Karpas-422 (cell line): ENCODE measurements at regions not wholly inside any gene's neighbourhood (a gene's known extent, or its start where the extent isn't known, plus 50 kb on each side); places are given as distances from the start of the nearest gene placed in this dataset.

ENCODE experiments used
- DNase-seq: peaks from one replicate; pipeline ENCODE4 v3.0.0-alpha.2; 2015
- H2AFZ ChIP-seq: fragments of 200-600 bp; sonication (generic); 2 replicates; pipeline ENCODE4 v1.6.1; 2014; ENCODE audit warnings: antibody characterized with exemption, low read length, mixed read lengths
- H3K27ac ChIP-seq: fragments of 200-600 bp; sonication (generic); 2 replicates; pipeline ENCODE4 v1.5.1; 2014; ENCODE audit warnings: mild to moderate bottlenecking, low read length, moderate library complexity
- H3K27me3 ChIP-seq: fragments of 200-600 bp; sonication (generic); 2 replicates; pipeline ENCODE4 v1.6.1; 2014; ENCODE audit warnings: low read length, mixed read lengths
- H3K36me3 ChIP-seq: fragments of 200-600 bp; sonication (generic); 2 replicates; pipeline ENCODE4 v1.6.1; 2014; ENCODE audit warnings: low read length, mixed read lengths; ENCODE audit not compliant: insufficient read depth
- H3K4me1 ChIP-seq: fragments of 200-600 bp; sonication (generic); 2 replicates; pipeline ENCODE4 v1.6.1; 2014; ENCODE audit warnings: mild to moderate bottlenecking, low read length, mixed read lengths
- H3K4me2 ChIP-seq: fragments of 200-600 bp; sonication (generic); 2 replicates; pipeline ENCODE4 v1.6.1; 2014; ENCODE audit warnings: low read length, low read depth, mild to moderate bottlenecking; ENCODE audit not compliant: poor library complexity, severe bottlenecking
- H3K4me3 ChIP-seq: fragments of 200-600 bp; sonication (generic); 2 replicates; pipeline ENCODE4 v1.5.1; 2014; ENCODE audit warnings: mild to moderate bottlenecking, antibody characterized with exemption, low read length, mixed read lengths
- H3K79me2 ChIP-seq: fragments of 200-600 bp; sonication (generic); 2 replicates; pipeline ENCODE4 v1.6.1; 2014; ENCODE audit warnings: mild to moderate bottlenecking, low read length, mixed read lengths
- H3K9ac ChIP-seq: fragments of 200-600 bp; sonication (generic); 2 replicates; pipeline ENCODE4 v1.6.0; 2014; ENCODE audit warnings: low read length
- H3K9me2 ChIP-seq: fragments of 200-600 bp; sonication (generic), shearing (Covaris generic); replicated peaks from 2 replicates; pipeline ENCODE4 v1.6.0; 2014; ENCODE audit warnings: mild to moderate bottlenecking, low read length, moderate library complexity; ENCODE audit not compliant: insufficient read depth
- H3K9me3 ChIP-seq: fragments of 300-700, 200-600 bp; sonication (generic); 2 replicates; pipeline ENCODE4 v1.6.1; 2014; ENCODE audit warnings: low read length, mixed read lengths
- H4K20me1 ChIP-seq: fragments of 200-600 bp; sonication (generic); 2 replicates; pipeline ENCODE4 v1.6.1; 2014; ENCODE audit warnings: mild to moderate bottlenecking, antibody characterized with exemption, low read length, low read depth; ENCODE audit not compliant: insufficient read depth

GRCh38 chr3:16114429-16114828 is 60.1 kb upstream of the GALNT15 start:
- no peaks in the 10 kb centered on the region for H3K36me3 ChIP-seq
- no peaks in the 10 kb centered on the region for H3K4me1 ChIP-seq
- H3K4me3 ChIP-seq, result no peak overlapping the region
- H3K9ac ChIP-seq, result no peak overlapping the region
- peaks cover 4% of the 10 kb centered on the region; the same call in 1 of the 2 replicates for H3K27me3 ChIP-seq
- no peak overlapping the region for H2AFZ ChIP-seq
- no peaks in the 10 kb centered on the region for H3K9me3 ChIP-seq
- DNase-seq, result no peak
- no peaks in the 10 kb centered on the region for H3K79me2 ChIP-seq
- no peaks in the 10 kb centered on the region for H3K9me2 ChIP-seq
- no peaks in the 10 kb centered on the region for H4K20me1 ChIP-seq
- no peak overlapping the region for H3K27ac ChIP-seq
- H3K4me2 ChIP-seq, result no peak overlapping the region

GRCh38 chr3:16114930-16115329 is 59.5 kb upstream of the GALNT15 start:
- H3K27ac ChIP-seq, result no peak overlapping the region
- no peaks in the 10 kb centered on the region for H3K79me2 ChIP-seq
- H3K9me2 ChIP-seq, result no peaks in the 10 kb centered on the region
- no peaks in the 10 kb centered on the region for H3K9me3 ChIP-seq
- H3K27me3 ChIP-seq, result peaks cover 4% of the 10 kb centered on the region; the same call in 1 of the 2 replicates
- H3K4me1 ChIP-seq, result no peaks in the 10 kb centered on the region
- no peak for DNase-seq
- no peak overlapping the region for H3K9ac ChIP-seq
- H2AFZ ChIP-seq, result no peak overlapping the region
- no peak overlapping the region for H3K4me3 ChIP-seq
- H4K20me1 ChIP-seq, result no peaks in the 10 kb centered on the region
- no peaks in the 10 kb centered on the region for H3K36me3 ChIP-seq
- H3K4me2 ChIP-seq, result no peak overlapping the region

GRCh38 chr3:16118396-16118795 is 56.1 kb upstream of the GALNT15 start:
- no peaks in the 10 kb centered on the region for H3K9me2 ChIP-seq
- H3K27ac ChIP-seq, result no peak overlapping the region
- no peak overlapping the region for H3K4me2 ChIP-seq
- H3K79me2 ChIP-seq, result no peaks in the 10 kb centered on the region
- H3K9ac ChIP-seq, result no peak overlapping the region
- no peaks in the 10 kb centered on the region; the same call in 1 of the 2 replicates for H3K27me3 ChIP-seq
- H4K20me1 ChIP-seq, result no peaks in the 10 kb centered on the region
- DNase-seq, result no peak
- no peak overlapping the region for H3K4me3 ChIP-seq
- no peaks in the 10 kb centered on the region for H3K36me3 ChIP-seq
- H3K9me3 ChIP-seq, result no peaks in the 10 kb centered on the region
- H3K4me1 ChIP-seq, result no peaks in the 10 kb centered on the region
- H2AFZ ChIP-seq, result no peak overlapping the region

GRCh38 chr3:16119887-16120286 is 54.6 kb upstream of the GALNT15 start:
- no peak overlapping the region for H3K4me2 ChIP-seq
- H3K9me2 ChIP-seq, result no peaks in the 10 kb centered on the region
- no peaks in the 10 kb centered on the region for H4K20me1 ChIP-seq
- H3K4me3 ChIP-seq, result no peak overlapping the region
- H2AFZ ChIP-seq, result no peak overlapping the region
- H3K4me1 ChIP-seq, result no peaks in the 10 kb centered on the region
- no peaks in the 10 kb centered on the region for H3K9me3 ChIP-seq
- no peak for DNase-seq
- no peak overlapping the region for H3K9ac ChIP-seq
- no peak overlapping the region for H3K27ac ChIP-seq
- H3K27me3 ChIP-seq, result no peaks in the 10 kb centered on the region; the same call in 1 of the 2 replicates
- H3K36me3 ChIP-seq, result no peaks in the 10 kb centered on the region
- no peaks in the 10 kb centered on the region for H3K79me2 ChIP-seq

GRCh38 chr3:16121391-16121790 is 53.1 kb upstream of the GALNT15 start:
- Histone ChIP-seq H3K4me1 (no peaks in the 10 kb centered on the region), H3K4me2 (no peak overlapping the region), H3K9me2 (no peaks in the 10 kb centered on the region), H3K9me3 (no peaks in the 10 kb centered on the region), H3K79me2 (no peaks in the 10 kb centered on the region), H3K27ac (no peak overlapping the region), H3K9ac (no peak overlapping the region), H2AFZ (no peak overlapping the region), H3K36me3 (no peaks in the 10 kb centered on the region), H3K27me3 (no peaks in the 10 kb centered on the region; the same call in 1 of the 2 replicates), H3K4me3 (no peak overlapping the region), H4K20me1 (no peaks in the 10 kb centered on the region)
- DNase-seq, result no peak

GRCh38 chr3:16122155-16122554 is 52.3 kb upstream of the GALNT15 start:
- Histone ChIP-seq H2AFZ (no peak overlapping the region), H3K4me2 (no peak overlapping the region), H3K9me3 (no peaks in the 10 kb centered on the region), H3K27me3 (no peaks in the 10 kb centered on the region; the same call in 1 of the 2 replicates), H3K27ac (no peak overlapping the region), H3K9ac (no peak overlapping the region), H3K9me2 (no peaks in the 10 kb centered on the region), H3K4me3 (no peak overlapping the region), H3K4me1 (no peaks in the 10 kb centered on the region), H4K20me1 (no peaks in the 10 kb centered on the region), H3K79me2 (no peaks in the 10 kb centered on the region), H3K36me3 (no peaks in the 10 kb centered on the region)
- no peak for DNase-seq

- Histone ChIP-seq H3K4me1 (no peaks in the 10 kb centered on the region), H3K4me2 (no peak overlapping the region), H3K9me3 (no peaks in the 10 kb centered on the region), H3K27ac (no peak overlapping the region), H3K36me3 (no peaks in the 10 kb centered on the region), H3K79me2 (no peaks in the 10 kb centered on the region), H3K9ac (no peak overlapping the region), H3K9me2 (no peaks in the 10 kb centered on the region), H2AFZ (no peak overlapping the region), H4K20me1 (no peaks in the 10 kb centered on the region), H3K27me3 (no peaks in the 10 kb centered on the region; the same call in 1 of the 2 replicates), H3K4me3 (no peak overlapping the region)
- DNase-seq, result no peak
Measured at GRCh38 chr3:16122661-16123060, 51.8 kb upstream of the GALNT15 start.

- H3K4me3 ChIP-seq, result no peak overlapping the region
- H3K27me3 ChIP-seq, result no peaks in the 10 kb centered on the region; the same call in 1 of the 2 replicates
- H2AFZ ChIP-seq, result no peak overlapping the region
- no peak overlapping the region for H3K9ac ChIP-seq
- H3K27ac ChIP-seq, result no peak overlapping the region
- DNase-seq, result no peak
- H3K79me2 ChIP-seq, result no peaks in the 10 kb centered on the region
- no peaks in the 10 kb centered on the region for H4K20me1 ChIP-seq
- H3K9me2 ChIP-seq, result no peaks in the 10 kb centered on the region
- no peak overlapping the region for H3K4me2 ChIP-seq
- no peaks in the 10 kb centered on the region for H3K36me3 ChIP-seq
- no peaks in the 10 kb centered on the region for H3K4me1 ChIP-seq
- H3K9me3 ChIP-seq, result no peaks in the 10 kb centered on the region
Measured at GRCh38 chr3:16124636-16125035, 49.8 kb upstream of the GALNT15 start.
